Caco-2 (cell line): ENCODE measurements at regions not wholly inside any gene's neighbourhood (a gene's known extent, or its start where the extent isn't known, plus 50 kb on each side); places are given as distances from the start of the nearest gene placed in this dataset.

Experiments used
- BruUV-seq: library from RNA; stranded (reverse); fragments of 400-500 nt; replicated peaks from 2 replicates; lab custom pipeline; 2021; lab: Mats Ljungman, UMichigan
- CTCF ChIA-PET: fragments of 300-600 bp; sonication (Branson Sonifier 250); formaldehyde crosslinking; loops from one replicate; lab custom pipeline; 2022; ENCODE audit warnings: antibody characterized with exemption; lab: Charles Lee
- POLR2A ChIA-PET: fragments of 300-600 bp; sonication (Branson Sonifier 250); formaldehyde crosslinking; loops from one replicate; lab custom pipeline; 2022; ENCODE audit warnings: antibody characterized with exemption; lab: Charles Lee
- DNase-seq, 2 experiments: peaks; one replicate each; pipeline versions ENCODE4 v3.0.0 to v3.0.0-alpha.2; 2020 to 2022
- H3K27me3 ChIP-seq: replicated peaks from 2 replicates; pipeline ENCODE4 v1.6.0; 2011; ENCODE audit warnings: low read length; ENCODE audit not compliant: control insufficient read depth, insufficient read depth
- H3K36me3 ChIP-seq: 2 replicates; pipeline ENCODE4 v1.5.1; 2011; ENCODE audit warnings: low read length; ENCODE audit not compliant: control insufficient read depth, insufficient read depth
- H3K4me1 ChIP-seq: fragments of 250-450 bp; sonication (Bioruptor Pico); 2 replicates; pipeline ENCODE4 v1.5.1; 2020; ENCODE audit warnings: mild to moderate bottlenecking
- H3K4me3 ChIP-seq: 2 replicates; pipeline ENCODE4 v1.5.1; 2011; ENCODE audit warnings: low read depth, mild to moderate bottlenecking, control low read depth, low read length
- H3K9me3 ChIP-seq: fragments of 250-450 bp; sonication (Bioruptor Pico); 2 replicates; pipeline ENCODE4 v1.5.1; 2020; ENCODE audit warnings: mild to moderate bottlenecking, moderate library complexity
- H3K27ac Mint-ChIP-seq: one replicate; pipeline ENCODE4 v1.8.0; 2022; ENCODE audit warnings: mixed read lengths; ENCODE audit not compliant: unreplicated experiment
- H3K27me3 Mint-ChIP-seq: one replicate; pipeline ENCODE4 v1.8.0; 2022; ENCODE audit warnings: mixed read lengths; ENCODE audit not compliant: insufficient read depth, unreplicated experiment
- H3K36me3 Mint-ChIP-seq: one replicate; pipeline ENCODE4 v1.8.0; 2022; ENCODE audit warnings: mild to moderate bottlenecking, mixed read lengths; ENCODE audit not compliant: insufficient read depth, unreplicated experiment
- H3K4me1 Mint-ChIP-seq: one replicate; pipeline ENCODE4 v1.8.0; 2022; ENCODE audit warnings: low read depth, mixed read lengths; ENCODE audit not compliant: unreplicated experiment
- H3K4me3 Mint-ChIP-seq: one replicate; pipeline ENCODE4 v1.8.0; 2022; ENCODE audit warnings: mild to moderate bottlenecking, moderate library complexity, mixed read lengths; ENCODE audit not compliant: unreplicated experiment
- H3K9me3 Mint-ChIP-seq: one replicate; pipeline ENCODE4 v1.8.0; 2022; ENCODE audit warnings: mixed read lengths; ENCODE audit not compliant: unreplicated experiment
- CTCF ChIP-seq, 2 experiments: fragments of 200-600 bp in 1 of 2; IDR thresholded peaks; 1 replicate in 1 of 2; 2 replicates in 1 of 2; pipeline versions ENCODE4 v1.5.1 to v1.8.0; 2011 to 2022; ENCODE audit warnings: antibody characterized with exemption in 1 of 2, control low read depth in 1 of 2, inconsistent platforms in 1 of 2, low read depth in 1 of 2, low read length in 1 of 2, mild to moderate bottlenecking in 1 of 2, moderate library complexity in 1 of 2; ENCODE audit not compliant: insufficient read depth in 1 of 2, severe bottlenecking in 1 of 2, unreplicated experiment in 1 of 2
- intact Hi-C: fragments of 100-400 bp; cut with micrococcal nuclease; formaldehyde crosslinking; loops from one replicate; pipeline ENCODE4 v1.10.0; 2022; ENCODE audit not compliant: unreplicated experiment

- Histone ChIP-seq H3K4me3 (no peak overlapping the region), H3K4me1 (peaks cover 4% of the 10 kb centered on the region; the same call in 1 of the 2 replicates), H3K27me3 (no peaks in the 10 kb centered on the region), H3K36me3 (no peaks in the 10 kb centered on the region), H3K9me3 (no peaks in the 10 kb centered on the region)
- Mint-ChIP-seq H3K36me3 (no peaks in the 10 kb centered on the region), H3K4me3 (no peak overlapping the region), H3K27me3 (peaks cover 15% of the 10 kb centered on the region), H3K9me3 (no peaks in the 10 kb centered on the region), H3K27ac (no peak overlapping the region), H3K4me1 (no peaks in the 10 kb centered on the region)
- DNase-seq: peak in 1 of 2 experiments; percentile 63
- BruUV-seq: no TSS peak
- intact Hi-C loops: loop anchor here (1.0 kb wide), 2 partner anchors 104 to 360 kb away; no protein-coding TSS in a partner anchor
- ChIA-PET POLR2A (no interaction called here), CTCF (interaction anchor here (0.6 to 1.1 kb wide), 5 partner anchors 45 to 360 kb away, joined by 3 to 7 read pairs (median 4); no protein-coding TSS in a partner anchor)
- peak; percentile 68 to 81 for TF ChIP-seq CTCF (IDR thresholded peaks at IDR 0.05; ENCODE audit: insufficient read depth in 1 of 2, low read depth in 1 of 2, low read length in 1 of 2, severe bottlenecking in 1 of 2, unreplicated experiment in 1 of 2)
Observed at GRCh38 chr7:132049462-132050304, 493.3 kb upstream of the PODXL start.

- Histone ChIP-seq H3K36me3 (no peaks in the 10 kb centered on the region), H3K4me1 (peaks cover 4% of the 10 kb centered on the region; the same call in 1 of the 2 replicates), H3K9me3 (no peaks in the 10 kb centered on the region), H3K4me3 (no peak overlapping the region), H3K27me3 (no peaks in the 10 kb centered on the region; the same call in 1 of the 2 replicates)
- POLR2A ChIA-PET: no interaction called here
- no peak overlapping the region for H3K27ac Mint-ChIP-seq
- no peak for TF ChIP-seq CTCF (IDR thresholded peaks at IDR 0.05; ENCODE audit: insufficient read depth in 1 of 2, low read depth in 1 of 2, low read length in 1 of 2, severe bottlenecking in 1 of 2, unreplicated experiment in 1 of 2)
- no peaks in the 10 kb centered on the region for H3K36me3 Mint-ChIP-seq
- H3K4me3 Mint-ChIP-seq: no peak overlapping the region
- H3K27me3 Mint-ChIP-seq: peaks cover 5% of the 10 kb centered on the region
- intact Hi-C loops: no loop called here
- H3K9me3 Mint-ChIP-seq: no peaks in the 10 kb centered on the region
- H3K4me1 Mint-ChIP-seq: no peaks in the 10 kb centered on the region
- BruUV-seq: no TSS peak
- CTCF ChIA-PET: no interaction called here
- DNase-seq: no peak
Observed at GRCh38 chr7:132045481-132045980, 489.1 kb upstream of the PODXL start.

GRCh38 chr7:132045002-132045401, 488.6 kb upstream of the PODXL start:
- H3K9me3 ChIP-seq: no peaks in the 10 kb centered on the region
- Mint-ChIP-seq H3K27ac (no peak overlapping the region), H3K4me3 (no peak overlapping the region), H3K9me3 (no peaks in the 10 kb centered on the region), H3K4me1 (no peaks in the 10 kb centered on the region), H3K36me3 (no peaks in the 10 kb centered on the region), H3K27me3 (peaks cover 3% of the 10 kb centered on the region)
- DNase-seq: no peak
- H3K36me3 ChIP-seq: no peaks in the 10 kb centered on the region
- no TSS peak for BruUV-seq
- ChIA-PET POLR2A (no interaction called here), CTCF (no interaction called here)
- H3K4me1 ChIP-seq: peaks cover 4% of the 10 kb centered on the region; the same call in 1 of the 2 replicates
- intact Hi-C loops: no loop called here
- H3K4me3 ChIP-seq: no peak overlapping the region
- no peak for TF ChIP-seq CTCF (IDR thresholded peaks at IDR 0.05; ENCODE audit: insufficient read depth in 1 of 2, low read depth in 1 of 2, low read length in 1 of 2, severe bottlenecking in 1 of 2, unreplicated experiment in 1 of 2)
- no peaks in the 10 kb centered on the region; the same call in 1 of the 2 replicates for H3K27me3 ChIP-seq
